KOPT-K1 (cell line): ENCODE measurements at regions not wholly inside any gene's neighbourhood (a gene's known extent, or its start where the extent isn't known, plus 50 kb on each side); places are given as distances from the start of the nearest gene placed in this dataset.
"Not testable (repeated sequence)": the region's sequence is repeated elsewhere in the genome, so short reads cannot be mapped to it uniquely, and the experiment has no call there.

Source experiments
- H3K27ac ChIP-seq: fragments of 200-600 bp; sonication (generic); 2 replicates; pipeline ENCODE4 v1.5.1; 2016; ENCODE audit warnings: antibody characterized with exemption, mild to moderate bottlenecking, low read depth, low read length; ENCODE audit not compliant: poor library complexity, severe bottlenecking
- H3K36me3 ChIP-seq: fragments of 200-600 bp; sonication (generic); 2 replicates; pipeline ENCODE4 v1.5.1; 2017; ENCODE audit warnings: antibody characterized with exemption, mild to moderate bottlenecking, low read length, moderate library complexity; ENCODE audit not compliant: insufficient read depth
- H3K9me3 ChIP-seq: fragments of 200-600 bp; sonication (generic); 2 replicates; pipeline ENCODE4 v1.5.1; 2017; ENCODE audit warnings: antibody characterized with exemption, low read length, mild to moderate bottlenecking; ENCODE audit not compliant: insufficient read depth, poor library complexity, severe bottlenecking

GRCh38 chr4:178970433-178971140, 1528.3 kb upstream of the AGA start:
- Histone ChIP-seq H3K9me3 (no peaks in the 10 kb centered on the region), H3K36me3 (no peaks in the 10 kb centered on the region), H3K27ac (no peak overlapping the region)

GRCh38 chr4:178976861-178977260, 1534.6 kb upstream of the AGA start:
- Histone ChIP-seq H3K27ac (no peak overlapping the region), H3K9me3 (no peaks in the 10 kb centered on the region), H3K36me3 (no peaks in the 10 kb centered on the region)

DNA sequence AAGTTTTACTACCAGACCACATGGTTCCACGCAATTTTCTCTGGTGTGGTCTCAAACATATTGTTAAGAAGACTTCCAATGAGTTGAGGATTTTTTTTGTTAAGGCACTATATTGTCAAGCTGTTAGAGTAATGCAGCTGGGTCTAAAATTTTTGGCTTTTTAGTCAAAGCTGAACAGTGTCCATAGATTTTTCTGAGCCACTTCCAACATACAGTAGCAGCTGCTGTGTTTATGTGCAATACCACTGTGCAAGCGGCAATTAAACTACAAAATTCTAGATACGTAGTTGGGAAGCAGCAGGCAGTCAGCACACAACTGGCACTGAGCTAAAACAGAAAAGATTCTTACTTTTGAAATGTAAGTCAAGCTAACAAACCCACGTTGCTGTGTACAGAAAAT, 1551.1 kb upstream of the AGA start:
- no peaks in the 10 kb centered on the region for H3K36me3 ChIP-seq
- H3K27ac ChIP-seq = no peak overlapping the region
- no peaks in the 10 kb centered on the region for H3K9me3 ChIP-seq

DNA sequence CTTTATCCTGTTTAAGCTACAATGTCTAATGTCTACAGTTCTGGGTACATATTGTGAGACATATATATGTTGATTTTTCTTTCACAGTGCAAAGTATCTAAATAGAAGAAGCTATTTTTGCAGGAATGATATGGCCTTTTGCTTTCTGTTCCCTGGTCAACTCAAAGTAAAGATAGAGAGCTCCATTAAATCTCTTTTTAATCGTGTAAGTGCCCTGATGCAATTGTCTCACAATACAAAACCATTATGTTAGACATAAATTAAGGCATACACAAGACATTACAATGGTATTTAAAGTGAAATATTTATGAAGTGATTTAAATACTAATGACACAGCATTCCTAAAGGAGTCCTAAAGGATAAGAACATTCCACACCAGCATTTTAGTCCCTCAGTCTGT, 1559.7 kb upstream of the AGA start:
- Histone ChIP-seq H3K36me3 (no peaks in the 10 kb centered on the region), H3K27ac (no peak overlapping the region), H3K9me3 (no peaks in the 10 kb centered on the region)

GRCh38 chr4:179007755-179008154, 1565.5 kb upstream of the AGA start:
- Histone ChIP-seq H3K36me3 (no peaks in the 10 kb centered on the region), H3K27ac (no peak overlapping the region), H3K9me3 (no peaks in the 10 kb centered on the region)

GRCh38 chr4:179017581-179017980, 1575.3 kb upstream of the AGA start:
- Histone ChIP-seq H3K36me3 (no peaks in the 10 kb centered on the region), H3K9me3 (no peaks in the 10 kb centered on the region), H3K27ac (no peak overlapping the region)

DNA sequence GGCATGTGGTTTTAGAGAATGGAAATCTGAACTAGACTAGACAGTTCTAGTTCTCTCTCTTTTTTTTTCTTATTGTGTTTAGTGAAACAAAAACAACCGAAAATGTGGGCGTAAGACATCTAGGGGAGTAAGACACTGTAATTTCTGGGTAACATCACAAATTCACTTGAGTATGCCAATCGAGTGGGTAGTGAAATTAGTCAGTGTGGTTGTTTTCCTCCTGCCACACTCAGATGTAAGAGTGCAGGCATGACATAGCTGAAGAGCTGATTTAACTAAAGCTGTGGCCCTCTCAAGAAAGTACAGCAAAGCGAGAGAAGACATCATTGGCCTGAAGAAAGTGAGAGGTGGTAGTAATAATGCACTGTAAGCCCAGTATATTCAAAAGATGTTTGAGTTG, 1585.3 kb upstream of the AGA start:
- H3K36me3 ChIP-seq = no peaks in the 10 kb centered on the region
- no peaks in the 10 kb centered on the region for H3K9me3 ChIP-seq
- no peak overlapping the region for H3K27ac ChIP-seq

DNA sequence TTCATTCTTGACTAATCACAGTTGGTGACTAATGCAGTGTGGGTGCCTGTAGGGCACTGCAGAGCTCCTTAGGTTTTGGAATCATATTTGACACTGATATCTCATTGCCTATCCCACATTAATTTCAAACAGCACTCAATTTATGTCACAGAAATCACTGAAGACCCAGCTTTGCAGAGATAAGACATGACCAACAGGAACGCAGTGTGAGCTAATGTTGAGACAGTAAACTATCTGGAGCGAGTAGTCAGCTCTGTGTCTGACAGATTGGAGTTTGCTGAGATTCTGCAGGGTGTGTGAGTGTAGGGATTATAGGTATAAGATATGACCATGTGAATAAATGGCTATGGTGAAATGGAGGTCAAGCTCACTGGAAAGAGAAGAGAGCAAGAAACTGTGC, 1586.1 kb upstream of the AGA start:
- Histone ChIP-seq H3K36me3 (no peaks in the 10 kb centered on the region), H3K27ac (no peak overlapping the region), H3K9me3 (no peaks in the 10 kb centered on the region)

GRCh38 chr4:179029683-179030082, 1587.4 kb upstream of the AGA start:
- Histone ChIP-seq H3K36me3 (no peaks in the 10 kb centered on the region), H3K9me3 (no peaks in the 10 kb centered on the region), H3K27ac (no peak overlapping the region)

- no peak overlapping the region for H3K27ac ChIP-seq
- no peaks in the 10 kb centered on the region for H3K9me3 ChIP-seq
- no peaks in the 10 kb centered on the region for H3K36me3 ChIP-seq
Observed at GRCh38 chr4:179040259-179040658, 1598.0 kb upstream of the AGA start.

GRCh38 chr4:179048839-179049453, 1606.7 kb upstream of the AGA start:
- H3K36me3 ChIP-seq = no peaks in the 10 kb centered on the region
- H3K9me3 ChIP-seq = no peaks in the 10 kb centered on the region
- no peak overlapping the region for H3K27ac ChIP-seq

GRCh38 chr4:179051206-179051605, 1609.0 kb upstream of the AGA start:
- H3K27ac ChIP-seq = no peak overlapping the region
- no peaks in the 10 kb centered on the region for H3K36me3 ChIP-seq
- H3K9me3 ChIP-seq = no peaks in the 10 kb centered on the region

- no peaks in the 10 kb centered on the region for H3K9me3 ChIP-seq
- no peak overlapping the region for H3K27ac ChIP-seq
- no peaks in the 10 kb centered on the region for H3K36me3 ChIP-seq
Observed at GRCh38 chr4:179059396-179059795, 1617.2 kb upstream of the AGA start.

GRCh38 chr4:179066254-179066653, 1624.0 kb upstream of the AGA start:
- H3K9me3 ChIP-seq, H3K27ac ChIP-seq, H3K36me3 ChIP-seq: not testable (repeated sequence)

DNA sequence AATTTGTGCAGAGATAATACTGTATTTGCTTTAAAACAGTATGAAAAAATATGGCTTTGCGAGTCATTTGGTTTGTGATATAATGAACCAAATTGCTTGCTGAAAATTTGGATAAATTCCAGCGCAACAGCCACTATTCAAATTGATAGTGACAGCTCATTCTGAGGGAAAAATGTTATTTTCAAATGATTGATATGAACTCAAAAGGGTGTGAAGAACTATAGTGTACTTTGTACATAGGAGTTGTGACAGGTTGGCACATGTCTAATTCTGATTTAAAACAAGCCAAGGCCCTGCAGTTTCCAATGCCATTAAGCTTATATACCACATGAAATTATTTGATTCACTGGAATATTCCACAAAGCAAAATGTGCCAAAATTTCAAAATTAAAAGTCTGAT, 1628.9 kb upstream of the AGA start:
- no peaks in the 10 kb centered on the region for H3K9me3 ChIP-seq
- H3K27ac ChIP-seq = no peak overlapping the region
- no peaks in the 10 kb centered on the region for H3K36me3 ChIP-seq

GRCh38 chr4:179076865-179077264, 1634.6 kb upstream of the AGA start:
- Histone ChIP-seq H3K27ac (no peak overlapping the region), H3K9me3 (no peaks in the 10 kb centered on the region), H3K36me3 (no peaks in the 10 kb centered on the region)
